Body of pancreas (tissue), 4 donors: ENCODE measurements at regions not wholly inside any gene's neighbourhood (a gene's known extent, or its start where the extent isn't known, plus 50 kb on each side); places are given as distances from the start of the nearest gene placed in this dataset.

Source experiments
- POLR2A ChIP-seq, 3 donors: fragments of 450-650 bp; IDR thresholded peaks; one replicate each; pipeline ENCODE4 v1.6.1; 2016; ENCODE audit warnings: antibody characterized with exemption in 3 of 3, mild to moderate bottlenecking in 2 of 3
- TF ChIP-seq, protein P1 (sequence below), 7 experiments: fragments of 450-650 bp in 4 of 7; fragments of 200-600 bp in 3 of 7; sonication (generic) in 3 of 7; IDR thresholded peaks; one replicate each; pipeline ENCODE4 v1.5.1; 2016 to 2019; ENCODE audit warnings: antibody characterized with exemption in 7 of 7

DNA sequence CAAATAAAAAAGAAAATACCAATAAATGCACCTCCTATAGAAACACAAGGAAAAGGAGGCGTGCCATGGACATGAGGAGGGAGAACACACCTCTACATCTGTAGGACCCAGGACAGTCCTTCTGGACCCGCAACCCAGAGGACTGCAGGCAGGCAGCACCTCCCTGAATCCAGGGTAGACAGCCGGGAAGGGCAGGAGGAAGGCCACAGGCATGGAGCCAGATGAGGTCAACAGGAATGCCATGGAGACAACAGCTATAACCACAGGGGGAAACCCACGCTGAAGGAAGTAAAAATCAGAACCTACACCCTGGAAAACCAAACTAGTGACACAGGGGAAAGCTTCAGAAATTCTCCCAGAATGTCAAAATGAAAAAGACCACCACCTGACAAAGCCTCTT, 248.8 kb upstream of the NSMCE3 start:
- no peak for TF ChIP-seq POLR2A (IDR thresholded peaks at IDR 0.05)
- TF ChIP-seq, protein P1, sequence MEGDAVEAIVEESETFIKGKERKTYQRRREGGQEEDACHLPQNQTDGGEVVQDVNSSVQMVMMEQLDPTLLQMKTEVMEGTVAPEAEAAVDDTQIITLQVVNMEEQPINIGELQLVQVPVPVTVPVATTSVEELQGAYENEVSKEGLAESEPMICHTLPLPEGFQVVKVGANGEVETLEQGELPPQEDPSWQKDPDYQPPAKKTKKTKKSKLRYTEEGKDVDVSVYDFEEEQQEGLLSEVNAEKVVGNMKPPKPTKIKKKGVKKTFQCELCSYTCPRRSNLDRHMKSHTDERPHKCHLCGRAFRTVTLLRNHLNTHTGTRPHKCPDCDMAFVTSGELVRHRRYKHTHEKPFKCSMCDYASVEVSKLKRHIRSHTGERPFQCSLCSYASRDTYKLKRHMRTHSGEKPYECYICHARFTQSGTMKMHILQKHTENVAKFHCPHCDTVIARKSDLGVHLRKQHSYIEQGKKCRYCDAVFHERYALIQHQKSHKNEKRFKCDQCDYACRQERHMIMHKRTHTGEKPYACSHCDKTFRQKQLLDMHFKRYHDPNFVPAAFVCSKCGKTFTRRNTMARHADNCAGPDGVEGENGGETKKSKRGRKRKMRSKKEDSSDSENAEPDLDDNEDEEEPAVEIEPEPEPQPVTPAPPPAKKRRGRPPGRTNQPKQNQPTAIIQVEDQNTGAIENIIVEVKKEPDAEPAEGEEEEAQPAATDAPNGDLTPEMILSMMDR (IDR thresholded peaks at IDR 0.05), result no peak
